Omental fat pad (tissue), 3 donors: ENCODE measurements at regions not wholly inside any gene's neighbourhood (a gene's known extent, or its start where the extent isn't known, plus 50 kb on each side); places are given as distances from the start of the nearest gene placed in this dataset.

ENCODE experiments used
- ATAC-seq: fragments of 150-250 bp; one replicate; pipeline ENCODE4 v1.9.1; 2016; ENCODE audit warnings: mild to moderate bottlenecking, moderate library complexity; ENCODE audit not compliant: low FRiP score
- DNase-seq: peaks from one replicate; pipeline ENCODE4 v3.0.0-alpha.2; 2019; ENCODE audit warnings: low spot score
- CTCF ChIP-seq, 3 donors: fragments of 450-650 bp; IDR thresholded peaks; one replicate each; pipeline ENCODE4 v1.5.1; 2016 to 2017; ENCODE audit warnings: antibody characterized with exemption in 3 of 3, mild to moderate bottlenecking in 3 of 3, moderate library complexity in 2 of 3

DNA sequence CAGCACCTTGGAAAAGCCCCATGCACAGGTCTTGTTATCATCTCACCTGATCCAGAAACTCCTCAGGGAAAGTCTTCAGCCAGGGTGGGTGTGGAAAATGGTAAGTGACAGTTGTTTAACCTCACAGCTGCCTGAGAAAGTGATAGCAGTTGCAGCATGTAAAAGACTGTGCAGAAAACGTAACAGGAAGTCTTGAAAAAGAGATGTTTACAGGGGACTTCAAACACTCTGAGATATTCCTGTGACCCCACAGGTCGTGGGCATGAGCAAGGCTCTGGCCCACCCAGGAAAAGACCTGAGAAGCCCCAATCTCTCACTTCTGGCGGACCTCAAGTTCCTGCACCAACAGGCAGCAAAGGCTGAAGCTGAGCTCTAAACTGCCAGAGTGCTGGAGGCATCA lies 826.9 kb downstream of the UQCRFS1 start:
- DNase-seq = no peak
- ATAC-seq = no peak
- no peak for TF ChIP-seq CTCF (IDR thresholded peaks at IDR 0.05)

DNA sequence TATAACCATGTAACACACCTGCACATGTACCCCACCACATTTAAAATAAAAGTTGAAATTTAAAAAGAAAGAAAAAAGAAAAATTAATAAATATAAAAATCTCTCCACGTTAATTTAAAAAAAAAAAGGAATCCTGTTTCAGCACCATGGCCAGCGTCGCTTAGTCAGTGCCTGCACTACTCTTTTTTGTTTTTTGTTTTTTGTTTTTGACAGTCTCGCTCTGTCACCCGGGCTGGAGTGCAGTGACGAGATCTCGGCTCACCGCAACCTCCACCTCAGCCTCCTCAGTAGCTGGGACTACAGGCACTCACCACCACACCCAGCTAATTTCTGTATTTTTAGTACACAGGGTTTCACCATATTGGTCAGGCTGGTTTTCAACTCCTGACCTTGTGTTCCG lies 835.9 kb downstream of the UQCRFS1 start:
- no peak for ATAC-seq
- no peak for DNase-seq
- no peak for TF ChIP-seq CTCF (IDR thresholded peaks at IDR 0.05)

- no peak for TF ChIP-seq CTCF (IDR thresholded peaks at IDR 0.05)
- ATAC-seq = no peak
- DNase-seq = no peak
These were observed 838.0 kb downstream of the UQCRFS1 start for GRCh38 chr19:28374971-28375370.

GRCh38 chr19:28372576-28373247 lies 840.2 kb downstream of the UQCRFS1 start:
- DNase-seq = no peak
- no peak for TF ChIP-seq CTCF (IDR thresholded peaks at IDR 0.05)
- no peak for ATAC-seq

GRCh38 chr19:28367146-28367545 lies 845.8 kb downstream of the UQCRFS1 start:
- no peak for DNase-seq
- no peak for ATAC-seq
- no peak for TF ChIP-seq CTCF (IDR thresholded peaks at IDR 0.05)

DNA sequence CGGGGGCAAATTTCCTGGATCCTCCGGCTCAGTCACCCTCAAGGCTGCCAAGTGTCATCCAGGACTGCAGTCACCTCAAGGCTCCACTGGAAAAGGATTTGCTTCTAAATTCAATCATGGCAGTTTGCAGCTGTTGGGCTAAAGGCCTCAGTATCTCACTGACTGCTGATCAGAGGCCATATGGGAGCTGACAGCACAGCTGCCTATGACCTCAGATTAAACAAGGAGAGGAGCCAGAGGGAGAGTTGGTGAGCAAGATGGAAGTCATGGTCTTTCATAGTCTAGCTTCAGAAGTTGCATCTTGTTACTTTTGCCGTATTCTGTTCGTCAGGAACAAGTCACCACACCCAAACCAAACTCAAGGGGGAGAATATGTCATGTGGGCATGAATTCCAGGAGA lies 849.7 kb downstream of the UQCRFS1 start:
- no peak for DNase-seq
- ATAC-seq = no peak
- TF ChIP-seq CTCF (IDR thresholded peaks at IDR 0.05) = no peak
